Suprapubic skin (tissue), 4 donors: ENCODE measurements at regions not wholly inside any gene's neighbourhood (a gene's known extent, or its start where the extent isn't known, plus 50 kb on each side); places are given as distances from the start of the nearest gene placed in this dataset.

Experiments used
- DNase-seq, 2 donors: peaks; one replicate each; pipeline ENCODE4 v3.0.0-alpha.2; 2019; ENCODE audit warnings: low spot score in 2 of 2
- H3K27ac ChIP-seq: fragments of 200-600 bp; sonication (generic); one replicate; pipeline ENCODE4 v1.5.1; 2019
- H3K27me3 ChIP-seq: fragments of 200-600 bp; sonication (generic); one replicate; pipeline ENCODE4 v1.5.1; 2019
- H3K36me3 ChIP-seq: fragments of 200-600 bp; sonication (generic); one replicate; pipeline ENCODE4 v1.5.1; 2019
- H3K4me1 ChIP-seq: fragments of 200-600 bp; sonication (generic); one replicate; pipeline ENCODE4 v1.5.1; 2019
- H3K4me3 ChIP-seq: fragments of 200-600 bp; sonication (generic); one replicate; pipeline ENCODE4 v1.5.1; 2019; ENCODE audit warnings: mild to moderate bottlenecking
- H3K9me3 ChIP-seq: fragments of 200-600 bp; sonication (generic); one replicate; pipeline ENCODE4 v1.5.1; 2019
- EP300 ChIP-seq: sonication (generic); formaldehyde crosslinking; IDR thresholded peaks from one replicate; pipeline ENCODE4 v1.6.1; 2017; ENCODE audit warnings: antibody characterized with exemption
- POLR2A ChIP-seq, 2 donors: fragments of 450-650 bp; IDR thresholded peaks; one replicate each; pipeline ENCODE4 v1.6.1; 2017; ENCODE audit warnings: antibody characterized with exemption in 2 of 2, mild to moderate bottlenecking in 2 of 2, moderate library complexity in 2 of 2
- POLR2AphosphoS5 ChIP-seq, 3 donors: sonication (generic); formaldehyde crosslinking; IDR thresholded peaks; one replicate each; pipeline ENCODE4 v1.6.1; 2017; ENCODE audit warnings: antibody characterized with exemption in 3 of 3
- WGBS: methylation state at CpG from one replicate; pipeline ENCODE4 v1.1.5; 2018; 5-methylcytosine and 5-hydroxymethylcytosine counted together
- TF ChIP-seq, protein P1 (sequence below), 2 donors: fragments of 200-600 bp in 1 of 2; fragments of 450-650 bp in 1 of 2; sonication (generic) in 1 of 2; IDR thresholded peaks; one replicate each; pipeline ENCODE4 v1.5.1; 2016 to 2019; ENCODE audit warnings: antibody characterized with exemption in 2 of 2, mild to moderate bottlenecking in 1 of 2, moderate library complexity in 1 of 2

DNA sequence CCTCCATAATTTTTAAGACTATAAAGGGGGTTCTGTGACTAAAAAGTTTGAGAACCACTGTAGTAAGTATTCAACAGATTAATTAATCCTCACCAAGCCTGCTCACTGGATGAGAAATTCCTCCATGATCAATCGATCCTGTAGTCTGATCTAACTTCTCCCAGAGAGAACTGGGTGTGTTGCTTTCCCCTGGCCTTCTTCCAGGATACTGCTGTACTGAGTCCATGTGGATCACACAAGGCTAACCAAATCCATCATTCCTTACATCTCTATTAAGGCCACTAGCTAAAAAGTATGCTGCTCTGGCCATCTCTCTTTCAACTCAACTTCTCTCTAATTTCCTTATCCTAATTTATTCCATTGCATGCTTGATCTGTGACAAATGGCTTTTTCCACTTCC, 280.2 kb upstream of the PCSK5 start:
- DNase-seq, result no peak
- no peaks in the 10 kb centered on the region for H3K9me3 ChIP-seq
- H3K4me3 ChIP-seq, result no peak overlapping the region
- no peak overlapping the region for H3K27ac ChIP-seq
- WGBS, result 42% methylated on average over 1 of the region's 1 CpG
- no peaks in the 10 kb centered on the region for H3K27me3 ChIP-seq
- H3K36me3 ChIP-seq, result no peaks in the 10 kb centered on the region
- H3K4me1 ChIP-seq, result no peaks in the 10 kb centered on the region
- no peak for TF ChIP-seq POLR2A (IDR thresholded peaks at IDR 0.05)
- no peak for TF ChIP-seq EP300
- TF ChIP-seq POLR2AphosphoS5 (IDR thresholded peaks at IDR 0.05), result no peak
- TF ChIP-seq, protein P1, sequence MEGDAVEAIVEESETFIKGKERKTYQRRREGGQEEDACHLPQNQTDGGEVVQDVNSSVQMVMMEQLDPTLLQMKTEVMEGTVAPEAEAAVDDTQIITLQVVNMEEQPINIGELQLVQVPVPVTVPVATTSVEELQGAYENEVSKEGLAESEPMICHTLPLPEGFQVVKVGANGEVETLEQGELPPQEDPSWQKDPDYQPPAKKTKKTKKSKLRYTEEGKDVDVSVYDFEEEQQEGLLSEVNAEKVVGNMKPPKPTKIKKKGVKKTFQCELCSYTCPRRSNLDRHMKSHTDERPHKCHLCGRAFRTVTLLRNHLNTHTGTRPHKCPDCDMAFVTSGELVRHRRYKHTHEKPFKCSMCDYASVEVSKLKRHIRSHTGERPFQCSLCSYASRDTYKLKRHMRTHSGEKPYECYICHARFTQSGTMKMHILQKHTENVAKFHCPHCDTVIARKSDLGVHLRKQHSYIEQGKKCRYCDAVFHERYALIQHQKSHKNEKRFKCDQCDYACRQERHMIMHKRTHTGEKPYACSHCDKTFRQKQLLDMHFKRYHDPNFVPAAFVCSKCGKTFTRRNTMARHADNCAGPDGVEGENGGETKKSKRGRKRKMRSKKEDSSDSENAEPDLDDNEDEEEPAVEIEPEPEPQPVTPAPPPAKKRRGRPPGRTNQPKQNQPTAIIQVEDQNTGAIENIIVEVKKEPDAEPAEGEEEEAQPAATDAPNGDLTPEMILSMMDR (IDR thresholded peaks at IDR 0.05), result no peak

DNA sequence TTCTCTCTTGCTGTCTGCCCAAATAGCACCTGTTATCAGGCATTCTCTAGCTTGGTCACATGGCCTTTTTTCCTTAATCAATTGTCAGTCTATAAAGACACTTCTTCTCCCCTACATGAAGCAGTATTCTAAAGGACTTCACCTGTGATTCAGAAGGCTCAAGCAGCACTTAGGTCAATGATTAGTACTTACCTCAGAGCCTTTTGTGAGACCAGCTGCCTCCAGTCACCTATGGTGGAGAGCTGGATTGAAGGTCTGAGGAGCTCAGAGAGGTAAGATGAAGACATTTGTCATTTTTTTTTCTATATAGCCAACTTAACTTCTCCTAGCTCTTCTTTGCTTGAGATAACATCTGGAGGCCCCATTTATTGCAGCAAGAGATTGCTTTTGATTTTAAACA, 278.3 kb upstream of the PCSK5 start:
- no peak for DNase-seq
- no peaks in the 10 kb centered on the region for H3K27me3 ChIP-seq
- no peak overlapping the region for H3K4me3 ChIP-seq
- no peaks in the 10 kb centered on the region for H3K4me1 ChIP-seq
- H3K9me3 ChIP-seq, result no peaks in the 10 kb centered on the region
- TF ChIP-seq POLR2AphosphoS5 (IDR thresholded peaks at IDR 0.05), result no peak
- no peak for TF ChIP-seq EP300
- H3K27ac ChIP-seq, result no peak overlapping the region
- H3K36me3 ChIP-seq, result no peaks in the 10 kb centered on the region

GRCh38 chr9:75612754-75613153, 277.7 kb upstream of the PCSK5 start:
- Histone ChIP-seq H3K27me3 (no peaks in the 10 kb centered on the region), H3K9me3 (no peaks in the 10 kb centered on the region), H3K4me1 (no peaks in the 10 kb centered on the region), H3K27ac (no peak overlapping the region), H3K36me3 (no peaks in the 10 kb centered on the region), H3K4me3 (no peak overlapping the region)
- no peak for TF ChIP-seq EP300
- TF ChIP-seq, protein P1 (IDR thresholded peaks at IDR 0.05), result no peak
- TF ChIP-seq POLR2AphosphoS5 (IDR thresholded peaks at IDR 0.05), result no peak
- TF ChIP-seq POLR2A (IDR thresholded peaks at IDR 0.05), result no peak
- 60% methylated on average over 3 of the region's 3 CpGs for WGBS
- DNase-seq, result no peak

DNA sequence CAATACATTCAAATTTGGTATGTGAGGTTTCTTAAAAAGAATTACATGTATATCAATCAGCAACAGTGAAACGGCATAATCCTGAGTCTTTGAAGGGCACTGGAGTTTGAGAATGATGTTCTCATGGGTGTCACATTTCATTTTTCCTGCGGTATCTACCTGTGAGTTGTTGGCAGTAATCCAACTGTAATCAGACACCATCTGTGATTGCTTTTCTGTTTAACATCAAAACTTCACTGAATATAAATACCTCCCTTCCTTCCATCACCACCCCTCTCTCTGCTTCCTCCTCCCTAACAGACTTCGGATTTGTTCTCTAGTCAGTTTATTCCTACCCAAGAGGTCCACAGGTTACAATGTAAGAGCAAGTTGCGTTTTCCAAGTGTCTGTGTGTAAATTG, 275.2 kb upstream of the PCSK5 start:
- DNase-seq, result no peak
- H3K36me3 ChIP-seq, result no peaks in the 10 kb centered on the region
- H3K9me3 ChIP-seq, result no peaks in the 10 kb centered on the region
- no peak overlapping the region for H3K27ac ChIP-seq
- 23% methylated on average over 4 of the region's 4 CpGs for WGBS
- no peaks in the 10 kb centered on the region for H3K27me3 ChIP-seq
- no peak for TF ChIP-seq POLR2A (IDR thresholded peaks at IDR 0.05)
- TF ChIP-seq POLR2AphosphoS5 (IDR thresholded peaks at IDR 0.05), result no peak
- TF ChIP-seq EP300, result no peak
- TF ChIP-seq, protein P1 (IDR thresholded peaks at IDR 0.05), result no peak
- no peak overlapping the region for H3K4me3 ChIP-seq
- no peaks in the 10 kb centered on the region for H3K4me1 ChIP-seq

- no peak for DNase-seq
- TF ChIP-seq POLR2A (IDR thresholded peaks at IDR 0.05) (no peak), POLR2AphosphoS5 (IDR thresholded peaks at IDR 0.05) (no peak), EP300 (no peak)
- TF ChIP-seq, protein P1 (IDR thresholded peaks at IDR 0.05), result no peak
- no peak overlapping the region for H3K4me3 ChIP-seq
- no peaks in the 10 kb centered on the region for H3K4me1 ChIP-seq
- H3K27me3 ChIP-seq, result no peaks in the 10 kb centered on the region
- 24% methylated on average over 1 of the region's 1 CpG for WGBS
- no peaks in the 10 kb centered on the region for H3K9me3 ChIP-seq
- no peak overlapping the region for H3K27ac ChIP-seq
- no peaks in the 10 kb centered on the region for H3K36me3 ChIP-seq
Observed at GRCh38 chr9:75616052-75616451, 274.4 kb upstream of the PCSK5 start.

DNA sequence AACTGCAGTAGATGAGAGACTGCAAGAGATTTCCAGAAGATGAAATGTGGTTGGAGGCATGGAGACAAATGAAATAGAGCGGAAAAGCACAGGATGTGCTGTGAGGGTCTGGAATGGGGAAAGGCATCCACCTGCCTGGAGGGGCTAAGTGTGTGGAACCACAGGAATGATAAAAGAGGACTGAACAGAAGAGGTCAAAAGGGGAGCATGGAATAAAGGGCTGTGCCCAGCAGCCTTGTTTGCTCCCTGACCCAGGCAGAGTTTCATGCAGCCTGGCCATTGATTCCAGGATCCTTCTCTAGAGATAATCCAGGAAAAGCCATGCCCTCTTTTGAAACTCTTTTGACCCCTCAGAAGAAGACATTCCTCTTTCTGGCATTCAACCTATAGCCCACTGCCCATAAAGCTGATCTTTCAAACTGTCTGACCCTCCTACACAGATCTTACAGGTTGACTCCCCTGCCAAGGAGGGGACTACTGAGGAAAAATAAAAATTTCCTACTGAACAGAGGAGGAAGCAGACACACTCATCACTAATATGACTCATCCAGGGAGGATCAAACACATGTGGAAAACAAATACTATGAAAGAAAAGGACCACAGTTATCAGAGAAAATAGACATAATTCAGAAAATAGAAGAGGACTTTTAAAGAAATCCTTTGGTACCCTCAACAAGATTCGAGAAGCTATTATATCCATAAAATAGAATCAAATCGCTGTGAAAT, 273.5 kb upstream of the PCSK5 start:
- Histone ChIP-seq H3K27me3 (no peaks in the 10 kb centered on the region), H3K4me3 (no peak overlapping the region), H3K36me3 (no peaks in the 10 kb centered on the region), H3K27ac (no peak overlapping the region), H3K9me3 (no peaks in the 10 kb centered on the region), H3K4me1 (no peaks in the 10 kb centered on the region)
- 86% methylated on average over 3 of the region's 3 CpGs for WGBS
- DNase-seq, result no peak
- TF ChIP-seq, protein P1 (IDR thresholded peaks at IDR 0.05), result no peak
- TF ChIP-seq EP300 (no peak), POLR2AphosphoS5 (IDR thresholded peaks at IDR 0.05) (no peak), POLR2A (IDR thresholded peaks at IDR 0.05) (no peak)
